Ramos (cell line): ENCODE measurements at regions not wholly inside any gene's neighbourhood (a gene's known extent, or its start where the extent isn't known, plus 50 kb on each side); places are given as distances from the start of the nearest gene placed in this dataset.

Experiments
- in situ Hi-C: fragments of 300-500 bp; cut with MboI; formaldehyde crosslinking; loops from one replicate; pipeline ENCODE4 v1.14.3; 2022; ENCODE audit warnings: low sequenced_read_pairs; ENCODE audit not compliant: unreplicated experiment

- in situ Hi-C loops: no loop called here
Measured at GRCh38 chr5:40017918-40018317, 593.1 kb upstream of the DAB2 start.

DNA sequence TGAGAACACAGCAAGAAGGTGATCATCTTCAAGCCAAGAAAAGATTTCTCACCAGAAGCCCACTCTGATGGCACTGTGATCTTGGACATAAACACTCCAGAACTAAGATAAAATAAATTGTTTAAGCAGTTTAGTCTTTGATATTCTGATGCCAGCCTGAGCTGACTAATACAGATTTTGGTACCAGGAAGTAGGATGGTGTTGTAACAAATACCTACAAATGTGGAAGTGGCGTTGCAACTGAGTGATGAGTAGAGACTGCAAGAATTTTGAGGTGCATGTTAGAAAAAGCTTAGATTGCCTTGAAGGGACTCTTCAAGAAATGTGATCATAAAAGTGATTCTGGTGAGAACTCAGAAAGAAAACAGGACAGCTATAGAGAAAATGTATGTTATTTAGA, 592.4 kb upstream of the DAB2 start:
- in situ Hi-C loops: no loop called here

GRCh38 chr5:40010436-40010835, 585.7 kb upstream of the DAB2 start:
- in situ Hi-C loops: no loop called here

- in situ Hi-C loops: no loop called here
Measured at GRCh38 chr5:40006260-40006659, 581.5 kb upstream of the DAB2 start.

DNA sequence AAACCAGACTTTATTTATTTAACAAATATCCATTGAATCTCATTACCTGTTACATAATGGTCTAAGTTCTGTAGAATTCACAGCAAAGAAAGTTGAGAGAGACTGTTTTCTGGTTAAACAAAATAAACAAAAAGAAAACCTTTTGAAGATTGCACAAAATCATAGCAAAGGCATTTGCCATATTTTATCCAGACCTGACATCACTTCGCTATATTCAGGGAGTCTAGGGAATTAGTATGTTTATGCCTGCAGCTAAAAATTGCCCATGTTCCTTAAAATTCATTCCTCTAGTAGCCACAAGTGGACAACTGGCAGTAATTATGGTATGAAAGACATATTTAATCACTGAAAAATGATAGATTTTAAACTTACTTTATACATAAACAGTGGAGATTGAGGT, 577.0 kb upstream of the DAB2 start:
- in situ Hi-C loops: no loop called here

GRCh38 chr5:39998518-39998917, 573.7 kb upstream of the DAB2 start:
- in situ Hi-C loops: no loop called here

GRCh38 chr5:39995990-39996389, 571.2 kb upstream of the DAB2 start:
- in situ Hi-C loops: no loop called here

GRCh38 chr5:39992617-39993202, 567.9 kb upstream of the DAB2 start:
- in situ Hi-C loops: no loop called here

- in situ Hi-C loops: no loop called here
Measured at GRCh38 chr5:39986614-39987013, 561.8 kb upstream of the DAB2 start.

DNA sequence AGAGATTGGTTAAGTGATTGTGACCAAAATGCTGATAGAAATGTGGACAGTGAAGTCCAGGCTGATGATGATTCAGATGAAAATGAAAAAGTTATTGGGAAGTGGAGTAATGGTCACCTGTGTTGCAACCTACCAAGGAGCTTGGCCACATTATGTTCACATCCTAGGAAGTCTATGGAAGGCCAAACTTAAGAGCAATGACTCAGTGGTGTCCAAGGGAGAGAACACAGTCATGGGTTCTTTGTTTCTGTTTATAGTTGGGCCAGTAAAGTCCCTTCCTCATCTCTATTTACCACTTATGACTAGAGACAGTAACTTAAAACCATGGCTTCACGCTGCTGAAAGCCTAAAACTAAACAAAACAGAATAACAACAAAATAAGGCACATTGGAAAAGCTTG, 555.3 kb upstream of the DAB2 start:
- in situ Hi-C loops: no loop called here

DNA sequence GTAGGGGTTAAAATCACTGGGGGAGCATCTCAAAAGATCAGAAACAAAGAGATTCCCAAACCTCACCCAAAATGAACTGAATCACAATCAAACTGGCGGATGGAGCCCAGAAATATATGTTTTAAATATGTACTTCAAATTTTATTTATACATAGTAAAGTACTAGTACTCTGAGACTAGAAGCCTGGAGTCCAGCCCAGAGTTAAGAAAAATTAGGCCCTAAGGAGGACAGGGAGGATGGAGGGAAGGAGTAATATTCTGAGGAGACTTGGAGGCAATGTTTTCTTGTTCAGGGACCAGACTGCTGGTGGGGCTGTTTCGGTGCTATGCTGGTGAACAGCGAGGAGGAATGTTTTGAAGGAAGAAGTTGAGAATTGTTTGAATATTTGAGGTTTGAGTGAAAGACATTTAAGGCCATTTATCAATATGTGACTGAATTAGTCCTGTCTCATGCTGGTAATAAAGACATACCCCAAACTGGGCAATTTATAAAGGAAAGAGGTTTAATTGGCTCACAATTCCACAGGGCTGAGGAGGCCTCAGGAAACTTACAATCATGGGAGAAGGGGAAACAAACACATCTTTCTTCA, 552.4 kb upstream of the DAB2 start:
- in situ Hi-C loops: no loop called here

DNA sequence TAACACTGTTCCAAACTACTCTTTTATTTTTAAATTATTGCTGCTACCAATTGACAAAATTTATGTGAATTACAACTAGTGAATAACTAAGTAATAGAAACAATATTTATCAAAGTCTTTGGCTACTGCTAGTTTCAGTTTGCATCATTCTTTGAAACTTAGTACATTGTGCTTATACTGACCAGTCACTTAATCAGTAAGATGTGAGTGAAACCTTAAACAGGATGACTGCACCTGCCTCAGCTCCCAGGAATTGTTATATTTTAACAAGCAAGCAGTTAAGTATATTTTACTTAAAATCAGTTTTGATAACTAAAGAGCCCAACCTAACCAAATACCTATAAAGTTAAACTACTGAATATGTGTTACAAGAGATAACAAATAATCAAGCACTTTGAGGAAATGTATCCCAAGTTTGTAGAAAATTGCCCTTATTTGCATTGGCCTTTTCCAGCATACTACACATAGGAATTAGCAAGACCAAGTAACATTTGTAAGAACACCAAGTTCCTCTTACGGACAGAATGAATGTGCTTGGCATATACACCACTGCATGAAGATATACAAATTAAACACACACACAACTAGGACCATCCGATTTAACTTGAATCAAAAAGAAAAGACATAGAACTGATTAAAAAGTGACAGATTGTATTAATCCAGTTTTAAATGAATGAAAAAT, 545.5 kb upstream of the DAB2 start:
- in situ Hi-C loops: loop anchor here (25.0 kb wide), 1 partner anchor 917 kb away; no protein-coding TSS in a partner anchor

- in situ Hi-C loops: loop anchor here (25.0 kb wide), 1 partner anchor 919 kb away; no protein-coding TSS in a partner anchor
Measured at GRCh38 chr5:39968381-39968780, 543.6 kb upstream of the DAB2 start.

DNA sequence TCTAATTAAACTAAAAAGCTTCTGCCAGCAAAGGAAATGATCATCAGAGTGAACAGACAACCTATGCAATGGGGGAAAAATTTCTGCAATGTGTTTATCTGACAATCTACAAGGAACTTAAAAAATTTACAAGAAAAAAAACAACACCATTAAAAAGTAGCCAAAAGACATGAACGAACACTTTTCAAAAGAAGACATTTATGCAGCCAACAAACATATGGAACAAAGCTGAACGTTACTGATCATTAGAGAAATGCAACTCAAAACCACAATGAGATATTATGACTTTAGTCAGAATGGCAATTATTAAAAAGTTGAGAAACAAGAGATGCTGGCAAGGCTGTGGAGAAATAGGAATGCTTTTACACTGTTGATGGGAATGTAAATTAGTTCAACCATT, 530.4 kb upstream of the DAB2 start:
- in situ Hi-C loops: loop anchor here (10.0 to 25.0 kb wide), 2 partner anchors 740 to 932 kb away; no protein-coding TSS in a partner anchor

GRCh38 chr5:39951070-39951469, 526.3 kb upstream of the DAB2 start:
- in situ Hi-C loops: loop anchor here (10.0 to 25.0 kb wide), 2 partner anchors 744 to 936 kb away; no protein-coding TSS in a partner anchor

- in situ Hi-C loops: no loop called here
Measured at GRCh38 chr5:39948867-39949468, 524.2 kb upstream of the DAB2 start.

- in situ Hi-C loops: no loop called here
Measured at GRCh38 chr5:39948341-39948740, 523.6 kb upstream of the DAB2 start.

- in situ Hi-C loops: no loop called here
Measured at GRCh38 chr5:39947657-39948056, 522.9 kb upstream of the DAB2 start.

GRCh38 chr5:39946356-39947045, 521.7 kb upstream of the DAB2 start:
- in situ Hi-C loops: no loop called here

GRCh38 chr5:39945870-39946269, 521.1 kb upstream of the DAB2 start:
- in situ Hi-C loops: no loop called here

GRCh38 chr5:39943811-39944210, 519.0 kb upstream of the DAB2 start:
- in situ Hi-C loops: no loop called here
